ENCODE measurements at regions not wholly inside any gene's neighbourhood (a gene's known extent, or its start where the extent isn't known, plus 50 kb on each side); places are given as distances from the start of the nearest gene placed in this dataset.

- intact Hi-C loops (cut with DNase I): no loop called here
- no peak for DNase-seq (ENCODE audit: low spot score)
These were observed 1093.6 kb downstream of the IGSF11 start for GRCh38 chr3:117941015-117941414.

GRCh38 chr3:117941756-117942155 lies 1092.9 kb downstream of the IGSF11 start:
- intact Hi-C loops (cut with DNase I): no loop called here
- DNase-seq (ENCODE audit: low spot score): no peak

GRCh38 chr3:117954131-117954530 lies 1080.5 kb downstream of the IGSF11 start:
- DNase-seq (ENCODE audit: low spot score): no peak
- intact Hi-C loops (cut with DNase I): no loop called here

GRCh38 chr3:117955196-117955595 lies 1079.5 kb downstream of the IGSF11 start:
- no peak for DNase-seq (ENCODE audit: low spot score)
- intact Hi-C loops (cut with DNase I): no loop called here

GRCh38 chr3:117958027-117958426 lies 1076.6 kb downstream of the IGSF11 start:
- DNase-seq (ENCODE audit: low spot score): no peak
- intact Hi-C loops (cut with DNase I): no loop called here

- DNase-seq (ENCODE audit: low spot score): no peak
- intact Hi-C loops (cut with DNase I): no loop called here
These were observed 1071.9 kb downstream of the IGSF11 start for GRCh38 chr3:117962750-117963149.

GRCh38 chr3:117963858-117964257 lies 1070.8 kb downstream of the IGSF11 start:
- no peak for DNase-seq (ENCODE audit: low spot score)
- intact Hi-C loops (cut with DNase I): no loop called here

GRCh38 chr3:117964814-117965213 lies 1069.8 kb downstream of the IGSF11 start:
- DNase-seq (ENCODE audit: low spot score): no peak
- intact Hi-C loops (cut with DNase I): no loop called here

- DNase-seq (ENCODE audit: low spot score): no peak
- intact Hi-C loops (cut with DNase I): no loop called here
These were observed 1057.0 kb downstream of the IGSF11 start for GRCh38 chr3:117977504-117978228.

GRCh38 chr3:117979466-117979865 lies 1055.2 kb downstream of the IGSF11 start:
- intact Hi-C loops (cut with DNase I): no loop called here
- DNase-seq (ENCODE audit: low spot score): no peak

GRCh38 chr3:117987256-117987655 lies 1047.4 kb downstream of the IGSF11 start:
- intact Hi-C loops (cut with DNase I): no loop called here
- DNase-seq (ENCODE audit: low spot score): no peak

GRCh38 chr3:117989982-117990381 lies 1044.7 kb downstream of the IGSF11 start:
- DNase-seq (ENCODE audit: low spot score): no peak
- intact Hi-C loops (cut with DNase I): no loop called here

GRCh38 chr3:117990627-117991026 lies 1044.0 kb downstream of the IGSF11 start:
- DNase-seq (ENCODE audit: low spot score): no peak
- intact Hi-C loops (cut with DNase I): no loop called here

- intact Hi-C loops (cut with DNase I): no loop called here
- no peak for DNase-seq (ENCODE audit: low spot score)
These were observed 1038.7 kb downstream of the IGSF11 start for GRCh38 chr3:117995842-117996437.

- intact Hi-C loops (cut with DNase I): no loop called here
- DNase-seq (ENCODE audit: low spot score): peak; percentile 78
These were observed 1037.2 kb downstream of the IGSF11 start for GRCh38 chr3:117997201-117998049.

- DNase-seq (ENCODE audit: low spot score): no peak
- intact Hi-C loops (cut with DNase I): no loop called here
These were observed 1036.6 kb downstream of the IGSF11 start for GRCh38 chr3:117998071-117998470.

GRCh38 chr3:118000219-118000618 lies 1034.4 kb downstream of the IGSF11 start:
- intact Hi-C loops (cut with DNase I): no loop called here
- DNase-seq (ENCODE audit: low spot score): no peak

- intact Hi-C loops (cut with DNase I): no loop called here
- no peak for DNase-seq (ENCODE audit: low spot score)
These were observed 1033.3 kb downstream of the IGSF11 start for GRCh38 chr3:118001380-118001779.

- intact Hi-C loops (cut with DNase I): no loop called here
- DNase-seq (ENCODE audit: low spot score): no peak
These were observed 1022.7 kb downstream of the IGSF11 start for GRCh38 chr3:118011910-118012309.

- intact Hi-C loops (cut with DNase I): no loop called here
- DNase-seq (ENCODE audit: low spot score): no peak
These were observed 1005.6 kb downstream of the IGSF11 start for GRCh38 chr3:118029049-118029448.

- no peak for DNase-seq (ENCODE audit: low spot score)
- intact Hi-C loops (cut with DNase I): no loop called here
These were observed 998.4 kb downstream of the IGSF11 start for GRCh38 chr3:118036215-118036614.

All from cardiac septum (tissue), 1 donor.